Right atrium auricular region (tissue), 2 donors: ENCODE measurements at regions not wholly inside any gene's neighbourhood (a gene's known extent, or its start where the extent isn't known, plus 50 kb on each side); places are given as distances from the start of the nearest gene placed in this dataset.

ENCODE experiments used
- DNase-seq: peaks from one replicate; pipeline ENCODE4 v3.0.0-alpha.2; 2019; ENCODE audit warnings: low spot score
- H3K27ac ChIP-seq, 2 donors: fragments of 200-600 bp; sonication (generic); 1 replicate in 1 of 2; 2 replicates in 1 of 2; pipeline ENCODE4 v1.5.1; 2016 to 2019
- H3K27me3 ChIP-seq, 2 donors: fragments of 200-600 bp; sonication (generic); one replicate each; pipeline versions ENCODE4 v1.5.1 to v1.6.0; 2017 to 2019
- H3K36me3 ChIP-seq: fragments of 200-600 bp; sonication (generic); one replicate; pipeline ENCODE4 v1.5.1; 2016
- H3K4me1 ChIP-seq, 2 donors: fragments of 200-600 bp; sonication (generic); one replicate each; pipeline versions ENCODE4 v1.5.1 to v1.6.0; 2017 to 2019
- H3K4me3 ChIP-seq, 2 donors: fragments of 200-600 bp; sonication (generic); 1 replicate in 1 of 2; 2 replicates in 1 of 2; pipeline ENCODE4 v1.5.1; 2017 to 2019; ENCODE audit warnings: mild to moderate bottlenecking in 1 of 2, moderate library complexity in 1 of 2
- H3K9me3 ChIP-seq, 2 donors: fragments of 200-600 bp; sonication (generic); one replicate each; pipeline ENCODE4 v1.5.1; 2019
- CTCF ChIP-seq, 2 donors: fragments of 200-600 bp; sonication (generic); IDR thresholded peaks; one replicate each; pipeline ENCODE4 v1.5.1; 2019; ENCODE audit warnings: antibody characterized with exemption in 2 of 2

- H3K27ac ChIP-seq = no peak overlapping the region
- no peaks in the 10 kb centered on the region for H3K27me3 ChIP-seq
- no peak for TF ChIP-seq CTCF (IDR thresholded peaks at IDR 0.05)
- H3K4me1 ChIP-seq = no peaks in the 10 kb centered on the region
- no peak overlapping the region for H3K4me3 ChIP-seq
- H3K36me3 ChIP-seq = no peaks in the 10 kb centered on the region
- no peak for DNase-seq
- H3K9me3 ChIP-seq = no peaks in the 10 kb centered on the region
Observed at GRCh38 chr2:153548536-153548935, 70.0 kb upstream of the RPRM start.

- TF ChIP-seq CTCF (IDR thresholded peaks at IDR 0.05) = no peak
- Histone ChIP-seq H3K9me3 (no peaks in the 10 kb centered on the region), H3K27me3 (no peaks in the 10 kb centered on the region), H3K4me3 (no peak overlapping the region), H3K36me3 (no peaks in the 10 kb centered on the region), H3K27ac (no peak overlapping the region), H3K4me1 (no peaks in the 10 kb centered on the region)
- DNase-seq = no peak
Observed at GRCh38 chr2:153551698-153552097, 73.1 kb upstream of the RPRM start.

GRCh38 chr2:153557211-153557610, 78.6 kb upstream of the RPRM start:
- Histone ChIP-seq H3K27me3 (no peaks in the 10 kb centered on the region), H3K4me3 (no peak overlapping the region), H3K4me1 (no peaks in the 10 kb centered on the region), H3K9me3 (no peaks in the 10 kb centered on the region), H3K27ac (no peak overlapping the region), H3K36me3 (no peaks in the 10 kb centered on the region)
- DNase-seq = no peak
- TF ChIP-seq CTCF (IDR thresholded peaks at IDR 0.05) = no peak

GRCh38 chr2:153557714-153558113, 79.2 kb upstream of the RPRM start:
- DNase-seq = no peak
- no peak overlapping the region for H3K27ac ChIP-seq

GRCh38 chr2:153558247-153558646, 79.7 kb upstream of the RPRM start:
- H3K36me3 ChIP-seq = no peaks in the 10 kb centered on the region
- H3K9me3 ChIP-seq = no peaks in the 10 kb centered on the region
- TF ChIP-seq CTCF (IDR thresholded peaks at IDR 0.05) = no peak

More at GRCh38 chr2:153557714-153558113, 79.2 kb upstream of the RPRM start:
- H3K4me1 ChIP-seq = no peaks in the 10 kb centered on the region
- no peaks in the 10 kb centered on the region for H3K36me3 ChIP-seq
- TF ChIP-seq CTCF (IDR thresholded peaks at IDR 0.05) = no peak
- no peaks in the 10 kb centered on the region for H3K27me3 ChIP-seq
- H3K9me3 ChIP-seq = no peaks in the 10 kb centered on the region
- H3K4me3 ChIP-seq = no peak overlapping the region

GRCh38 chr2:153567367-153567766, 88.8 kb upstream of the RPRM start:
- H3K4me3 ChIP-seq = no peak overlapping the region
- no peaks in the 10 kb centered on the region for H3K36me3 ChIP-seq
- no peaks in the 10 kb centered on the region for H3K27me3 ChIP-seq
- H3K9me3 ChIP-seq = no peaks in the 10 kb centered on the region
- H3K4me1 ChIP-seq = no peaks in the 10 kb centered on the region
- no peak for DNase-seq
- no peak for TF ChIP-seq CTCF (IDR thresholded peaks at IDR 0.05)
- H3K27ac ChIP-seq = no peak overlapping the region

More at GRCh38 chr2:153558247-153558646, 79.7 kb upstream of the RPRM start:
- Histone ChIP-seq H3K4me1 (no peaks in the 10 kb centered on the region), H3K27ac (no peak overlapping the region), H3K27me3 (no peaks in the 10 kb centered on the region), H3K4me3 (no peak overlapping the region)
- no peak for DNase-seq
